Stimulated activated CD8-positive, alpha-beta memory T cell treated with anti-CD3 and anti-CD28 coated beads, Interleukin-12 subunit alpha, Interleukin-12 subunit beta, amount 100 ng/mL, for 4 hours (primary cell): ENCODE measurements at regions not wholly inside any gene's neighbourhood (a gene's known extent, or its start where the extent isn't known, plus 50 kb on each side); places are given as distances from the start of the nearest gene placed in this dataset.
"Not testable (repeated sequence)": the region's sequence is repeated elsewhere in the genome, so short reads cannot be mapped to it uniquely, and the experiment has no call there.

Experiments used
- DNase-seq: peaks from one replicate; pipeline ENCODE4 v3.0.0-alpha.2; 2020; ENCODE audit warnings: low read depth

GRCh38 chr4:8972635-8973034 is 101.0 kb upstream of the HMX1 start:
- not testable (repeated sequence) for DNase-seq

- DNase-seq = not testable (repeated sequence)
Measured at GRCh38 chr4:8965896-8966295, 94.3 kb upstream of the HMX1 start.

GRCh38 chr4:8964201-8964788 is 92.7 kb upstream of the HMX1 start:
- not testable (repeated sequence) for DNase-seq

- DNase-seq = not testable (repeated sequence)
Measured at GRCh38 chr4:8963533-8963932, 91.9 kb upstream of the HMX1 start.

GRCh38 chr4:8961343-8961742 is 89.7 kb upstream of the HMX1 start:
- not testable (repeated sequence) for DNase-seq

GRCh38 chr4:8959471-8959870 is 87.8 kb upstream of the HMX1 start:
- not testable (repeated sequence) for DNase-seq

GRCh38 chr4:8954001-8954400 is 82.4 kb upstream of the HMX1 start:
- DNase-seq = not testable (repeated sequence)

GRCh38 chr4:8952791-8953190 is 81.2 kb upstream of the HMX1 start:
- not testable (repeated sequence) for DNase-seq

- DNase-seq = not testable (repeated sequence)
Measured at GRCh38 chr4:8952109-8952508, 80.5 kb upstream of the HMX1 start.

GRCh38 chr4:8945506-8945905 is 73.9 kb upstream of the HMX1 start:
- not testable (repeated sequence) for DNase-seq

GRCh38 chr4:8943367-8943766 is 71.7 kb upstream of the HMX1 start:
- not testable (repeated sequence) for DNase-seq

GRCh38 chr4:8942088-8942487 is 70.4 kb upstream of the HMX1 start:
- DNase-seq = not testable (repeated sequence)

- DNase-seq = not testable (repeated sequence)
Measured at GRCh38 chr4:8941492-8941805, 69.8 kb upstream of the HMX1 start.

- no peak for DNase-seq
Measured at GRCh38 chr4:8940792-8941491, 69.3 kb upstream of the HMX1 start.

- DNase-seq = no peak
Measured at GRCh38 chr4:8939840-8940742, 68.5 kb upstream of the HMX1 start.

GRCh38 chr4:8939160-8939839 is 67.7 kb upstream of the HMX1 start:
- no peak for DNase-seq

GRCh38 chr4:8938623-8939022 is 67.0 kb upstream of the HMX1 start:
- DNase-seq = no peak

- no peak for DNase-seq
Measured at GRCh38 chr4:8938137-8938536, 66.5 kb upstream of the HMX1 start.

GRCh38 chr4:8932884-8933283 is 61.2 kb upstream of the HMX1 start:
- DNase-seq = no peak

- no peak for DNase-seq
Measured at GRCh38 chr4:8928074-8928473, 56.4 kb upstream of the HMX1 start.

- no peak for DNase-seq
Measured at GRCh38 chr4:8922481-8922880, 50.8 kb upstream of the HMX1 start.

GRCh38 chr4:8921465-8921864 is 49.8 kb upstream of the HMX1 start:
- DNase-seq = no peak
